ENCODE measurements at regions not wholly inside any gene's neighbourhood (a gene's known extent, or its start where the extent isn't known, plus 50 kb on each side); places are given as distances from the start of the nearest gene placed in this dataset.

DNA sequence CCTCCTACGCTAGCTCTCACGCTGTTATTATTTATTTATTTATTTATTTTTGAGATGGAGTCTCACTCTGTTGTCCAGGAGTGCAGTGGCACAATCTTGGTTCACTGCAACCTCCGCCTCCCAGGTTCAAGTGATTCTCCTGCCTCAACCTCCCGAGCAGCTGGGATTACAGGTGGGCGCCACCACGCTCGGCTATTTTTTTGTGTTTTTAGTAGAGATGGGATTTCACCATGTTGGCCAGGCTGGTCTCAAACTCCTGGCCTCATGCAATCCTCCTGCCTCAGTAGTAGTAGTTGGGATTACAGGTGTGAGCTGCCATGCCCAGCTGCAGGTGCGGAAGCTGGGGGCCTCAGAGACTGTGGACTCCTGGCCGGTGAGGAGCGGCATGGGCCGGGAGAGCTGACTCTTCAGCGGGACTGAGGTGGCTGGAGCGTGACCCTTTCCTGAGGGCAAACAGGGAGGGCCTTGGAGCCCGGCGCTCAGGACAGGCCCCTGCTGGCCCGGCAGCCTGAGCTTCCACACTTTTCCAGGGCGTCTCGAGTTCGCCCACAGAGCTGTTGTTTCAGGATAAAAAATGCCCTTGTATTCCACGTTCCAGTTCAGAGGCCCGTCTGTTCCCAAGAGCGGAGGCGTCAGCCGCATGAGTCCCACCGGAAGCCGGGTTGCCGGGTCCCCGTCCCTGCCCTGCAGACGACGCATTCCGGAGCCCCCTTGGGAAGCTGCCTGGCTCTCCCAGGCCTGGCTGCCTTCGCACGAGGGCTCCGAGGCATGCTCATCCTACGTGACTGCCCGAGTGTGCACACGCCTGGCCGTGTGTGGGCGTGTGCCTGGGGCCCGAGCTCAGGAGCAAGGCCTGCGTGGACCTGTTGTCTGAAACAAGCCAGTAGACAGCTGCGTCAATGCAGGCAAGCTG is 126.2 kb downstream of the SIK1 start:
- Histone ChIP-seq H3K9me3 (ENCODE audit: insufficient read depth, low read depth, low read length) (no peaks in the 10 kb centered on the region), H3K79me2 (ENCODE audit: insufficient read depth, low read length) (no peaks in the 10 kb centered on the region), H3K27me3 (ENCODE audit: insufficient read depth, low read length, poor library complexity, severe bottlenecking) (no peaks in the 10 kb centered on the region), H3K4me2 (ENCODE audit: low read depth, low read length, poor library complexity, severe bottlenecking) (no peak overlapping the region), H3K4me1 (ENCODE audit: insufficient read depth, low read length, poor library complexity, severe bottlenecking) (no peaks in the 10 kb centered on the region), H3K9ac (ENCODE audit: low read depth, low read length, poor library complexity, severe bottlenecking) (no peak overlapping the region), H4K20me1 (ENCODE audit: insufficient read depth, low read length, poor library complexity, severe bottlenecking) (no peaks in the 10 kb centered on the region), H3K4me3 (ENCODE audit: low read length, poor library complexity, severe bottlenecking) (no peak overlapping the region), H2AFZ (ENCODE audit: low read length) (no peak overlapping the region), H3F3A (ENCODE audit: low read depth) (no peaks in the 10 kb centered on the region), H3K9me2 (replicated peaks; ENCODE audit: low read depth, low read length) (no peaks in the 10 kb centered on the region), H3K36me3 (ENCODE audit: insufficient read depth, low read length) (no peaks in the 10 kb centered on the region)
- TF ChIP-seq EZH2phosphoT487 (IDR thresholded peaks at IDR 0.05; ENCODE audit: borderline replicate concordance) = no peak
- TF ChIP-seq, protein P1, sequence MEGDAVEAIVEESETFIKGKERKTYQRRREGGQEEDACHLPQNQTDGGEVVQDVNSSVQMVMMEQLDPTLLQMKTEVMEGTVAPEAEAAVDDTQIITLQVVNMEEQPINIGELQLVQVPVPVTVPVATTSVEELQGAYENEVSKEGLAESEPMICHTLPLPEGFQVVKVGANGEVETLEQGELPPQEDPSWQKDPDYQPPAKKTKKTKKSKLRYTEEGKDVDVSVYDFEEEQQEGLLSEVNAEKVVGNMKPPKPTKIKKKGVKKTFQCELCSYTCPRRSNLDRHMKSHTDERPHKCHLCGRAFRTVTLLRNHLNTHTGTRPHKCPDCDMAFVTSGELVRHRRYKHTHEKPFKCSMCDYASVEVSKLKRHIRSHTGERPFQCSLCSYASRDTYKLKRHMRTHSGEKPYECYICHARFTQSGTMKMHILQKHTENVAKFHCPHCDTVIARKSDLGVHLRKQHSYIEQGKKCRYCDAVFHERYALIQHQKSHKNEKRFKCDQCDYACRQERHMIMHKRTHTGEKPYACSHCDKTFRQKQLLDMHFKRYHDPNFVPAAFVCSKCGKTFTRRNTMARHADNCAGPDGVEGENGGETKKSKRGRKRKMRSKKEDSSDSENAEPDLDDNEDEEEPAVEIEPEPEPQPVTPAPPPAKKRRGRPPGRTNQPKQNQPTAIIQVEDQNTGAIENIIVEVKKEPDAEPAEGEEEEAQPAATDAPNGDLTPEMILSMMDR (conservative IDR thresholded peaks at IDR 0.05; ENCODE audit: low read length) = no peak

DNA sequence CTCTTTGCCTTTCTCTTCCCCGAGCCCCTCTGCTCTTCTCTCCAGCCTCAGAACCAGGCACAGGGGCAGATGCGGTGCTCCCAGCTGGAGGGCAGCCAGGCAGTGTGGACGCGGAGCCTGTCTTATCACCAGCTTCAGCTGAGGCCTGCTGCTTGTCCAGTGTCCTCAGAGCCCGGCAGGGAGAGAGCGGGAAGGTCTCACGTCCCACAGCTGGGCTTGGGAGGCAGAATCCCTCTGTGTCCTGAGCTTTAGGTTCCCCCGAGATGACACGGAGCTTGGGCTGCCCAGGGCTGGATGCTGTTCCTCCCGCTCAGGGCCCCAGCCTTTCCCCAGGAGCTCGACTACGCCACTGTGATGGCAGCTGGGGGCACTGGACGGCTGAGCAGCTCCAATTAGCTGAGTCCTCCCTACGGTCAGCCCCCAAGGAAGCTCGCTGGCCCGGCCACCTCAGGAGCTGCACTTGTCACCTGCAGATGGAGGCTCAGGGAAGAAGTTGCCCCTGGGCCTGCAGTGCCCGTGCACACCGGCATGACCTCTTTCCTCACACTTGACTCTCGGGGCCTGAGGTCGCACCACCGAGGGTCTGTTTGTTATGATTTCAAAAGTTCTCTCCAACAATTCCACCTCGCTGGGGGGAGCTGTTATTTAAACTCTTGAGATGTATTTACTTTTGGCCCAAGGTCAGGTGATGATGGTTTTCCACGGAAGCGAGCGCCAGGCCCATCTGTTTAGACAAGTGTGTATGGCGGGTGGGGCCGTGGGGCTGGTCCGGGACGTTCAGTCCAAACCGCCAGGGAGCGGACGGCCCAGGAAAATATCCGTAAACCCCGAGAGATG is 127.3 kb downstream of the SIK1 start:
- TF ChIP-seq, protein P1 (conservative IDR thresholded peaks at IDR 0.05; ENCODE audit: low read length) = no peak
- no peak for TF ChIP-seq EZH2phosphoT487 (IDR thresholded peaks at IDR 0.05; ENCODE audit: borderline replicate concordance)
- H3K4me3 ChIP-seq (ENCODE audit: low read length, poor library complexity, severe bottlenecking) = no peak overlapping the region
- H3K4me2 ChIP-seq (ENCODE audit: low read depth, low read length, poor library complexity, severe bottlenecking) = no peak overlapping the region

DNA sequence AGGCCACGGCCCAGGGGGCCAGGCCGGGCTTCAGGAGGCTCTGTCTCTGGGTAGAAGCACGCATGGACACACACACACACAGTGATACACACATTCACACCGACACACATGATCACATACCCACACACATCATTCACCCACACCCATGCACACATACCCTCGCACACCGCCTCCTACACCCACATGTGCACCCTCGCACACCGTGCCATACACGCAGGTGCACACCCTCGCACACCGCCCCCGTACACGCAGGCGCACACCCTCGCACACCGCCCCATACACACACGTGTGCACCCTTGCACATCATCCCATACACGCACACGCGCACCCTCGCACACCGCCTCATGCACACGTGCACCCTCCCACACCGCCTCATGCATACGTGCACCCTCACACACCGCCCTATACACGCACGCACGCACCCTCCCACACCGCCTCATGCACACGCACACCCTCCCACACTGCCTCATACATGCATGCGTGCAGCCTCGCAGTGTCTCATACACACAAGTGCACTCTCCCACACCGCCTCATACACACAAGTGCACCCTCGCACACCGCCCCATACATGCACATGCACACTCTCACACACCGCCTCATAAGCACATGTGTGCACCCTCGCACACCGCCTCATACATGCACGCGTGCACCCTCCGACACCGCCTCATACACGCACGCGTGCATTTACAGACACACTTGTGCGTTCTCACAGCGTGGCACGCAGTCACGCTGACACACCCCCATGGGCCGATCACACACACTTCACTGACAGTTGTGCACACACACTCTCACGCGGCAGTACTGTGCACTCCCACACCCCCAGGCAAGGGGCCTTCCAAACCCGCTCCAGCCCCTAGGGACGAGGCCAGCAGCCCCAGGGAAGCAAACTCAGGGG is 128.1 kb downstream of the SIK1 start:
- no peak overlapping the region for H3K4me2 ChIP-seq (ENCODE audit: low read depth, low read length, poor library complexity, severe bottlenecking)
- TF ChIP-seq, protein P1 (conservative IDR thresholded peaks at IDR 0.05; ENCODE audit: low read length) = no peak

More for the DNA sequence above, 127.3 kb downstream of the SIK1 start:
- no peak overlapping the region for H2AFZ ChIP-seq (ENCODE audit: low read length)
- H3K36me3 ChIP-seq (ENCODE audit: insufficient read depth, low read length) = no peaks in the 10 kb centered on the region
- no peaks in the 10 kb centered on the region for H4K20me1 ChIP-seq (ENCODE audit: insufficient read depth, low read length, poor library complexity, severe bottlenecking)
- no peaks in the 10 kb centered on the region for H3K9me2 ChIP-seq (replicated peaks; ENCODE audit: low read depth, low read length)
- no peaks in the 10 kb centered on the region for H3K27me3 ChIP-seq (ENCODE audit: insufficient read depth, low read length, poor library complexity, severe bottlenecking)
- no peaks in the 10 kb centered on the region for H3K9me3 ChIP-seq (ENCODE audit: insufficient read depth, low read depth, low read length)
- no peaks in the 10 kb centered on the region for H3F3A ChIP-seq (ENCODE audit: low read depth)
- no peaks in the 10 kb centered on the region for H3K79me2 ChIP-seq (ENCODE audit: insufficient read depth, low read length)
- no peak overlapping the region for H3K9ac ChIP-seq (ENCODE audit: low read depth, low read length, poor library complexity, severe bottlenecking)
- no peaks in the 10 kb centered on the region for H3K4me1 ChIP-seq (ENCODE audit: insufficient read depth, low read length, poor library complexity, severe bottlenecking)

More for the DNA sequence above, 128.1 kb downstream of the SIK1 start:
- Histone ChIP-seq H3K9me2 (replicated peaks; ENCODE audit: low read depth, low read length) (no peaks in the 10 kb centered on the region), H3K4me3 (ENCODE audit: low read length, poor library complexity, severe bottlenecking) (no peak overlapping the region), H3K9ac (ENCODE audit: low read depth, low read length, poor library complexity, severe bottlenecking) (no peak overlapping the region), H4K20me1 (ENCODE audit: insufficient read depth, low read length, poor library complexity, severe bottlenecking) (no peaks in the 10 kb centered on the region), H3F3A (ENCODE audit: low read depth) (no peaks in the 10 kb centered on the region), H3K79me2 (ENCODE audit: insufficient read depth, low read length) (no peaks in the 10 kb centered on the region), H3K9me3 (ENCODE audit: insufficient read depth, low read depth, low read length) (no peaks in the 10 kb centered on the region), H2AFZ (ENCODE audit: low read length) (no peak overlapping the region), H3K27me3 (ENCODE audit: insufficient read depth, low read length, poor library complexity, severe bottlenecking) (no peaks in the 10 kb centered on the region), H3K36me3 (ENCODE audit: insufficient read depth, low read length) (no peaks in the 10 kb centered on the region), H3K4me1 (ENCODE audit: insufficient read depth, low read length, poor library complexity, severe bottlenecking) (no peaks in the 10 kb centered on the region)

Data from Loucy (cell line).